PC-9 (cell line): ENCODE measurements at regions not wholly inside any gene's neighbourhood (a gene's known extent, or its start where the extent isn't known, plus 50 kb on each side); places are given as distances from the start of the nearest gene placed in this dataset.

Experiments used
- BruUV-seq: library from RNA; stranded (reverse); fragments of 400-500 nt; replicated peaks from 2 replicates; lab custom pipeline; 2021; lab: Mats Ljungman, UMichigan
- CTCF ChIA-PET: fragments of 300-600 bp; sonication (Branson Sonifier 250); formaldehyde crosslinking; loops from one replicate; lab custom pipeline; 2022; ENCODE audit warnings: antibody characterized with exemption; lab: Charles Lee
- POLR2A ChIA-PET: fragments of 300-600 bp; sonication (Branson Sonifier 250); formaldehyde crosslinking; loops from one replicate; lab custom pipeline; 2022; ENCODE audit warnings: antibody characterized with exemption; ENCODE audit not compliant: unreplicated experiment; lab: Charles Lee
- DNase-seq, 2 experiments: peaks; one replicate each; pipeline versions ENCODE4 v3.0.0 to v3.0.0-alpha.2; 2015 to 2022; ENCODE audit warnings: mixed read lengths in 1 of 2
- H2AFZ ChIP-seq: fragments of 200-600 bp; sonication (generic); 2 replicates; pipeline ENCODE4 v1.8.1; 2017; ENCODE audit warnings: antibody characterized with exemption
- H3F3A ChIP-seq: fragments of 200-600 bp; sonication (generic); 2 replicates; pipeline ENCODE4 v1.8.1; 2017; ENCODE audit warnings: antibody characterized with exemption, mild to moderate bottlenecking, low read depth; ENCODE audit not compliant: insufficient read depth
- H3K27ac ChIP-seq: fragments of 200-600 bp; sonication (generic); 2 replicates; pipeline ENCODE4 v1.6.1; 2016; ENCODE audit warnings: mixed run types
- H3K27me3 ChIP-seq: fragments of 200-600 bp; sonication (generic); 2 replicates; pipeline ENCODE4 v1.6.1; 2016; ENCODE audit warnings: low read depth, mixed run types; ENCODE audit not compliant: insufficient read depth
- H3K36me3 ChIP-seq: fragments of 200-600 bp; sonication (generic); 2 replicates; pipeline ENCODE4 v1.6.1; 2016; ENCODE audit warnings: low read depth, mixed run types
- H3K4me1 ChIP-seq: fragments of 200-600 bp; sonication (generic); replicated peaks from 2 replicates; pipeline ENCODE4 v1.6.1; 2016; ENCODE audit warnings: mixed run types; ENCODE audit not compliant: insufficient read depth
- H3K4me2 ChIP-seq: fragments of 200-600 bp; sonication (generic); 2 replicates; pipeline ENCODE4 v1.6.1; 2017; ENCODE audit warnings: mixed run types
- H3K4me3 ChIP-seq: fragments of 200-600 bp; sonication (generic); 2 replicates; pipeline ENCODE4 v1.6.1; 2016; ENCODE audit warnings: mixed run types
- H3K79me2 ChIP-seq: fragments of 200-600 bp; sonication (generic); 2 replicates; pipeline ENCODE4 v1.6.1; 2017; ENCODE audit warnings: low read depth, mixed run types
- H3K9me2 ChIP-seq: fragments of 200-600 bp; sonication (generic); 2 replicates; pipeline ENCODE4 v1.8.1; 2017; ENCODE audit warnings: mild to moderate bottlenecking; ENCODE audit not compliant: insufficient read depth
- H3K9me3 ChIP-seq: fragments of 200-600 bp; sonication (generic); 2 replicates; pipeline ENCODE4 v1.8.1; 2016; ENCODE audit warnings: low read depth; ENCODE audit not compliant: insufficient read depth
- H4K20me1 ChIP-seq: fragments of 200-600 bp; sonication (generic); 2 replicates; pipeline ENCODE4 v1.8.1; 2017; ENCODE audit not compliant: insufficient read depth
- CTCF ChIP-seq: fragments of 200-600 bp; sonication (generic); conservative IDR thresholded peaks from 2 replicates; pipeline ENCODE4 v1.6.1; 2017; ENCODE audit warnings: mixed run types, antibody characterized with exemption, mild to moderate bottlenecking, moderate library complexity
- EZH2 ChIP-seq: fragments of 200-600 bp; sonication (generic); IDR thresholded peaks from 2 replicates; pipeline ENCODE4 v1.8.0; 2017; ENCODE audit warnings: antibody characterized with exemption, low read depth
- intact Hi-C: fragments of 100-400 bp; cut with micrococcal nuclease; formaldehyde crosslinking; loops from one replicate; pipeline ENCODE4 v1.10.0; 2022; ENCODE audit not compliant: unreplicated experiment

DNA sequence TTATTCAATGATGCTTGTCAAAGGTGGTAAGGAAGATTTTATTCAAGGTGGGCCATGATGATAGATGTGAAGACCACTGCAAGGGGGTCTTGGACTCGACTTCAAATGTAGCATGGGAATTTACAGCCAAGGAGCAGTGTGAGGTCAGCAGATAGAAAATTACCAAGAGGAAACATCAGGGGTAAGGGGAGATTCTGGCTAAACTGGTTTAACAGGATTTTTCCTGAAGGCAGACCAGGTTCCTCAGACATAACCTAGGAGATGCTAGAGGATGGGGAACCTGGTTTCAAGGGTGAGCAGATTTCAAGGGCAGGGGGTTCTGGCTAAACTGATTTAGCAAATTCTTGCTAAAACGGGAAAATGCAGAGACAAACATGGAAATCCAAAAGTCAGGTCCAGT, 464.9 kb downstream of the TAFA4 start:
- TF ChIP-seq CTCF, result no peak
- TF ChIP-seq EZH2, result no peak
- Histone ChIP-seq H3F3A (no peaks in the 10 kb centered on the region), H3K9me3 (no peaks in the 10 kb centered on the region), H3K27ac (no peak overlapping the region), H3K4me2 (no peak overlapping the region), H3K79me2 (no peaks in the 10 kb centered on the region), H3K36me3 (no peaks in the 10 kb centered on the region), H3K27me3 (no peaks in the 10 kb centered on the region), H2AFZ (no peak overlapping the region), H4K20me1 (no peaks in the 10 kb centered on the region), H3K4me1 (no peaks in the 10 kb centered on the region), H3K4me3 (no peak overlapping the region), H3K9me2 (no peaks in the 10 kb centered on the region)
- no TSS peak for BruUV-seq
- DNase-seq, result no peak
- intact Hi-C loops, result no loop called here
- CTCF ChIA-PET, result no interaction called here
- POLR2A ChIA-PET, result no interaction called here

DNA sequence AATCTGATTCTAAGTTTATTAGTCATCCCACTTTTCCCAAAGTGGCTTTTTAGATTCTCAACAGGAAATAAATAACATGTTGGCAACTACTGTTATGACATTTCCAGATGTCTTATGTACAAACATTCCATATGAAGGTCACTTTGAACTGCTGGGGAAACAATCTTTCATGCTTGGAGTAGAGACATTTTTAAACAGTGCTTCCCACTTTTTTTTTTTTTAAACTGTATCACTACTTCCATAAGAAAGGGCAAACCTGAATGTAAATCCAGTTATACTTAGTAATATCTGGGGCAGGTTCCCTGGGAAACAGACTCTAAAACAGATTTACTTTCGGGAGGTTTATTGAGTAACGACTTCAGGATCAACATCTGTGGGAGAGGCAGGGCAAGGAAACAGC, 473.8 kb downstream of the TAFA4 start:
- no TSS peak for BruUV-seq
- Histone ChIP-seq H3K4me3 (no peak overlapping the region), H3K4me2 (no peak overlapping the region), H2AFZ (no peak overlapping the region), H3F3A (no peaks in the 10 kb centered on the region), H4K20me1 (no peaks in the 10 kb centered on the region), H3K9me2 (no peaks in the 10 kb centered on the region), H3K9me3 (no peaks in the 10 kb centered on the region), H3K36me3 (no peaks in the 10 kb centered on the region), H3K79me2 (no peaks in the 10 kb centered on the region), H3K27me3 (no peaks in the 10 kb centered on the region), H3K27ac (no peak overlapping the region), H3K4me1 (no peaks in the 10 kb centered on the region)
- TF ChIP-seq CTCF, result no peak
- no peak for TF ChIP-seq EZH2
- ChIA-PET POLR2A (no interaction called here), CTCF (no interaction called here)
- intact Hi-C loops, result no loop called here
- no peak for DNase-seq

DNA sequence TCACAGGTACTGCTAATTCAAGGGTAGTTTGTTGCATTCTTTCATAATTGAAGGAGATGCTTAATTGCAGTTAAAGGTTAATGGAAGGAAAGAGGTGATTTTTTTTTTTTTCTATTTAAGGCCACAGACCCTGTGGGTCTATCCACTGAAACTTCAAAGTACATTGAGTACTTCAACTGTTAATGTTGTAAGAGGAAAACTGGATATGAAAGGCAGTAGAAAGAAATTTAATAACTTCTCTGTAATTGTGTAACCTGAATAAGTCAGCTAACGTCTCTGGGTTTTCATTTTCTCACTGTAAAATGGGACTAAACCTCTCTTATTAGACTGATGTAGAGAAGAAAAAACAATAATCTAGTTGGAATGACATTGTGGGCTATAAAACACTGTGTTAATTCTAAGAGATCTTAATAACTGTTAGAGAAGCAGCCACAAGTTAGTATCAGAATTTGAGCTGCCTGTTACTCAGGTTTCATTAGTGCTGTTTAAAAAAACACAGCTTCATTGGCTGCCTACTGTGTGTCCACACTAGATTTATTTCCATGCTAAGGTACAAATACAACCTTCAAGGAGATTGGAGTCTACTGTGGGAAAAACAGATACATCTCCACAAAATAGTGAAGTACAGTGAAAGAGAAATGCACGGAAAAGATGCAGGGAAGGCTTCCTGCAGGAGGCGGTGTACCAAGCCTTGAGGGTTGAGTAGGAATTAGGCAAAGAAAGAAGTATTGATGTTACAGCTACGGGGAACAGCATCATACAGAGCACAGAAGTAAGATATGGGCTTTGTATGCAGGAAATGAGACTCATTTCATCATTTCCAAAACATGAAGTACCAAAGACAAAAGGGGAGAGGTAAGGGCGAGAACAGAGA, 483.6 kb downstream of the TAFA4 start:
- no peak for TF ChIP-seq CTCF
- no peaks in the 10 kb centered on the region for H3K9me2 ChIP-seq
- H3K36me3 ChIP-seq, result no peaks in the 10 kb centered on the region
- BruUV-seq, result no TSS peak
- H3K4me2 ChIP-seq, result no peak overlapping the region
- CTCF ChIA-PET, result no interaction called here
- intact Hi-C loops, result no loop called here
- H3K4me3 ChIP-seq, result no peak overlapping the region
- H2AFZ ChIP-seq, result no peak overlapping the region
- POLR2A ChIA-PET, result no interaction called here
- no peaks in the 10 kb centered on the region for H3K4me1 ChIP-seq
- no peak for DNase-seq
- H3K27me3 ChIP-seq, result no peaks in the 10 kb centered on the region
- no peaks in the 10 kb centered on the region for H4K20me1 ChIP-seq
- H3K79me2 ChIP-seq, result no peaks in the 10 kb centered on the region
- H3K9me3 ChIP-seq, result no peaks in the 10 kb centered on the region
- H3F3A ChIP-seq, result no peaks in the 10 kb centered on the region
- no peak overlapping the region for H3K27ac ChIP-seq
